A549 (cell line): ENCODE measurements at regions not wholly inside any gene's neighbourhood (a gene's known extent, or its start where the extent isn't known, plus 50 kb on each side); places are given as distances from the start of the nearest gene placed in this dataset.

Experiments
- ATAC-seq, 2 experiments: fragments of 200-7000 bp in 1 of 2; fragments of >200 bp in 1 of 2; cut with Nextera tagmentation in 1 of 2; cut with Tn5 transposase in 1 of 2; 3 replicates each; pipeline versions ENCODE4 v1.8.0 to v1.9.1; 2018 to 2020; ENCODE audit warnings: mild to moderate bottlenecking in 1 of 2, moderate library complexity in 1 of 2
- CTCF ChIA-PET: fragments of 300-600 bp; sonication (Branson Sonifier 250); formaldehyde crosslinking; extraction: SDS; loops from one replicate; lab custom pipeline; 2021; ENCODE audit warnings: antibody characterized with exemption, inconsistent platforms; lab: Yijun Ruan, JAX
- POLR2A ChIA-PET: fragments of 350-600 bp; formaldehyde crosslinking; extraction: SDS; loops from one replicate; lab custom pipeline; 2021; ENCODE audit warnings: antibody characterized with exemption, inconsistent platforms; lab: Yijun Ruan, JAX
- DNase-seq, 2 experiments: peaks; one replicate each; pipeline versions ENCODE4 v3.0.0 to v3.0.0-alpha.2; 2011 to 2016; ENCODE audit warnings: low read depth in 1 of 2, low spot score in 1 of 2
- FAIRE-seq: peaks from 2 replicates; lab custom pipeline; 2011; peaks lifted over from hg19 to GRCh38; lab: Jason Lieb, UNC
- H3K27ac ChIP-seq, 2 experiments: fragments of >200 bp; sonication (Bioruptor Twin); formaldehyde crosslinking; 3 replicates each; pipeline ENCODE4 v1.5.1; 2016 to 2017
- H3K4me1 ChIP-seq: fragments of >200 bp; sonication (Bioruptor Twin); formaldehyde crosslinking; 3 replicates; pipeline ENCODE4 v1.6.1; 2016
- H3K4me2 ChIP-seq: fragments of >200 bp; sonication (Bioruptor Twin); formaldehyde crosslinking; 3 replicates; pipeline ENCODE4 v1.6.1; 2016
- H3K4me3 ChIP-seq: fragments of >200 bp; sonication (Bioruptor Twin); formaldehyde crosslinking; 3 replicates; pipeline ENCODE4 v1.5.1; 2016
- H3K9me3 ChIP-seq: fragments of >200 bp; sonication (Bioruptor Twin); formaldehyde crosslinking; 3 replicates; pipeline ENCODE4 v1.6.1; 2016
- BCL3 ChIP-seq: fragments of >200 bp; sonication (Bioruptor Twin); formaldehyde crosslinking; IDR thresholded peaks from 3 replicates; pipeline ENCODE4 v1.6.1; 2016
- BHLHE40 ChIP-seq: IDR thresholded peaks from 2 replicates; pipeline ENCODE4 v1.6.1; 2012; ENCODE audit warnings: low read depth, low read length, inconsistent platforms
- CBX2 ChIP-seq: fragments of 200-600 bp; sonication (generic); IDR thresholded peaks from 2 replicates; pipeline ENCODE4 v1.6.1; 2016; ENCODE audit warnings: low read depth, mild to moderate bottlenecking, borderline replicate concordance
- CBX8 ChIP-seq: fragments of 200-600 bp; sonication (generic); IDR thresholded peaks from 2 replicates; pipeline ENCODE4 v1.6.1; 2016
- CHD2 ChIP-seq: fragments of 150-350 bp; IDR thresholded peaks from 2 replicates; pipeline ENCODE4 v1.6.1; 2014; ENCODE audit warnings: low read length; ENCODE audit not compliant: partially characterized antibody
- ELK1 ChIP-seq: fragments of 150-350 bp; IDR thresholded peaks from 2 replicates; pipeline ENCODE4 v1.6.1; 2014; ENCODE audit warnings: low read depth, mild to moderate bottlenecking, low read length
- FOSB ChIP-seq: fragments of 250-450 bp; sonication (Bioruptor Pico); IDR thresholded peaks from 2 replicates; pipeline ENCODE4 v1.5.0; 2020; ENCODE audit warnings: mild to moderate bottlenecking, moderate library complexity
- FOSL2 ChIP-seq, 2 experiments: fragments of 450-650 bp in 1 of 2; fragments of >200 bp in 1 of 2; sonication (Bioruptor Twin) in 1 of 2; formaldehyde crosslinking; IDR thresholded peaks; 2 replicates each; pipeline versions ENCODE4 v1.5.0 to v1.6.1; 2016 to 2020; ENCODE audit warnings: mild to moderate bottlenecking in 1 of 2, moderate library complexity in 1 of 2
- GATA3 ChIP-seq: IDR thresholded peaks from 2 replicates; pipeline ENCODE4 v1.6.1; 2012; ENCODE audit warnings: borderline replicate concordance
- HES2 ChIP-seq: fragments of >200 bp; sonication (Bioruptor Twin); formaldehyde crosslinking; IDR thresholded peaks from 2 replicates; pipeline ENCODE4 v1.6.1; 2016
- HEYL ChIP-seq: fragments of 250-450 bp; sonication (Bioruptor Pico); IDR thresholded peaks from 2 replicates; pipeline ENCODE4 v1.8.0; 2021; ENCODE audit warnings: mild to moderate bottlenecking, moderate library complexity
- HMGXB4 ChIP-seq: fragments of 250-450 bp; sonication (Bioruptor Pico); IDR thresholded peaks from 2 replicates; pipeline ENCODE4 v1.5.0; 2021; ENCODE audit warnings: mild to moderate bottlenecking, moderate library complexity, borderline replicate concordance
- HOXA7 ChIP-seq: fragments of 250-450 bp; sonication (Bioruptor Pico); IDR thresholded peaks from 2 replicates; pipeline ENCODE4 v1.5.0; 2020; ENCODE audit warnings: mild to moderate bottlenecking, moderate library complexity
- KDM1A ChIP-seq: fragments of 200-600 bp; sonication (generic); IDR thresholded peaks from 2 replicates; pipeline ENCODE4 v1.6.1; 2016; ENCODE audit warnings: low read depth, mild to moderate bottlenecking
- MAFK ChIP-seq: fragments of 450-650 bp; IDR thresholded peaks from 2 replicates; pipeline ENCODE4 v1.6.1; 2014; ENCODE audit not compliant: partially characterized antibody
- MYC ChIP-seq: IDR thresholded peaks from 2 replicates; pipeline ENCODE4 v1.6.1; 2012; ENCODE audit warnings: mild to moderate bottlenecking, inconsistent platforms, low read length, improper control_type of control experiment, borderline replicate concordance
- NFE2L2 ChIP-seq: fragments of 150-350 bp; conservative IDR thresholded peaks from 2 replicates; pipeline ENCODE4 v1.6.1; 2014; ENCODE audit warnings: low read length
- PBX3 ChIP-seq: IDR thresholded peaks from 2 replicates; pipeline ENCODE4 v1.6.1; 2012
- POLR2AphosphoS2 ChIP-seq: conservative IDR thresholded peaks from 2 replicates; pipeline ENCODE4 v1.6.1; 2012; ENCODE audit warnings: low read length, improper control_type of control experiment, inconsistent platforms
- RFX5 ChIP-seq: fragments of 450-650 bp; IDR thresholded peaks from 2 replicates; pipeline ENCODE4 v1.7.1; 2014; ENCODE audit warnings: antibody characterized with exemption, mild to moderate bottlenecking, moderate library complexity
- RNF2 ChIP-seq: fragments of 200-600 bp; sonication (generic); IDR thresholded peaks from 2 replicates; pipeline ENCODE4 v1.6.1; 2016; ENCODE audit warnings: low read depth, mild to moderate bottlenecking, antibody characterized with exemption, moderate library complexity, borderline replicate concordance
- SMC3 ChIP-seq: fragments of >200 bp; sonication (Bioruptor Twin); formaldehyde crosslinking; IDR thresholded peaks from 3 replicates; pipeline ENCODE4 v1.6.1; 2018; ENCODE audit warnings: inconsistent platforms
- TP53 ChIP-seq: fragments of 250-450 bp; sonication (Bioruptor Pico); IDR thresholded peaks from 2 replicates; pipeline ENCODE4 v1.5.0; 2021; ENCODE audit warnings: mild to moderate bottlenecking, moderate library complexity
- ZC3H11A ChIP-seq: fragments of 450-650 bp; IDR thresholded peaks from 2 replicates; pipeline ENCODE4 v1.6.1; 2014; ENCODE audit warnings: antibody characterized with exemption, mild to moderate bottlenecking
- ZFP36 ChIP-seq: fragments of 450-650 bp; IDR thresholded peaks from 2 replicates; pipeline ENCODE4 v1.6.1; 2014; ENCODE audit warnings: borderline replicate concordance; ENCODE audit not compliant: partially characterized antibody
- ZNF302 ChIP-seq: fragments of 250-450 bp; sonication (Bioruptor Pico); IDR thresholded peaks from 2 replicates; pipeline ENCODE4 v1.9.0; 2021; ENCODE audit warnings: inconsistent platforms, mild to moderate bottlenecking, moderate library complexity
- WGBS: methylation state at CpG from one replicate; pipeline ENCODE4 v1.1.6; 2017; ENCODE audit errors: missing lambda C conversion rate; 5-methylcytosine and 5-hydroxymethylcytosine counted together

GRCh38 chr13:99909836-99910619 is 61.5 kb downstream of the ZIC5 start:
- DNase-seq, result no peak

GRCh38 chr13:99909097-99909835 is 62.3 kb downstream of the ZIC5 start:
- 86% methylated on average over 2 of the region's 2 CpGs for WGBS
- TF ChIP-seq BCL3 (no peak), HES2 (no peak), SMC3 (no peak), FOSL2 (IDR thresholded peaks at IDR 0.05) (no peak), FOSL2 (CRISPR knock-in tag; IDR thresholded peaks at IDR 0.05) (no peak), ZNF302 (CRISPR knock-in tag) (no peak), NFE2L2 (no peak), ZFP36 (no peak), MYC (no peak), PBX3 (no peak), CHD2 (no peak), ELK1 (no peak), HOXA7 (CRISPR knock-in tag) (no peak), POLR2AphosphoS2 (no peak), CBX2 (no peak), ZC3H11A (no peak), RFX5 (no peak), FOSB (CRISPR knock-in tag) (no peak)
- no peak for DNase-seq
- ChIA-PET POLR2A (interaction anchor here (0.6 kb wide), 1 partner anchor 61 kb away, joined by 3 read pairs; no protein-coding TSS in a partner anchor), CTCF (no interaction called here)
- no peaks in the 10 kb centered on the region for H3K9me3 ChIP-seq
- no peak overlapping the region for H3K4me3 ChIP-seq
- no peak overlapping the region for H3K27ac ChIP-seq
- ATAC-seq, result no peak
- FAIRE-seq, result no peak
- H3K4me2 ChIP-seq, result peak overlapping the region; percentile 33; the same call in 1 of the 3 replicates
- H3K4me1 ChIP-seq, result peaks cover 13% of the 10 kb centered on the region

More at GRCh38 chr13:99909836-99910619, 61.5 kb downstream of the ZIC5 start:
- Histone ChIP-seq H3K4me2 (no peak overlapping the region), H3K27ac (no peak overlapping the region), H3K4me1 (peaks cover 13% of the 10 kb centered on the region), H3K9me3 (no peaks in the 10 kb centered on the region), H3K4me3 (no peak overlapping the region)
- TF ChIP-seq PBX3 (no peak), HMGXB4 (no peak), TP53 (no peak), MAFK (no peak), CBX8 (no peak), HEYL (CRISPR knock-in tag) (no peak), BHLHE40 (no peak), GATA3 (no peak), SMC3 (no peak), RNF2 (no peak), RFX5 (no peak), KDM1A (no peak)
- ATAC-seq (no peak), FAIRE-seq (no peak)
- ChIA-PET POLR2A (interaction anchor here (0.6 kb wide), 1 partner anchor 60 kb away, joined by 3 read pairs; no protein-coding TSS in a partner anchor), CTCF (interaction anchor here (1.8 kb wide), 1 partner anchor 11 kb away, joined by 5 read pairs; no protein-coding TSS in a partner anchor)
- 17% methylated on average over 4 of the region's 5 CpGs for WGBS
